ENCODE measurements at regions not wholly inside any gene's neighbourhood (a gene's known extent, or its start where the extent isn't known, plus 50 kb on each side); places are given as distances from the start of the nearest gene placed in this dataset.

DNA sequence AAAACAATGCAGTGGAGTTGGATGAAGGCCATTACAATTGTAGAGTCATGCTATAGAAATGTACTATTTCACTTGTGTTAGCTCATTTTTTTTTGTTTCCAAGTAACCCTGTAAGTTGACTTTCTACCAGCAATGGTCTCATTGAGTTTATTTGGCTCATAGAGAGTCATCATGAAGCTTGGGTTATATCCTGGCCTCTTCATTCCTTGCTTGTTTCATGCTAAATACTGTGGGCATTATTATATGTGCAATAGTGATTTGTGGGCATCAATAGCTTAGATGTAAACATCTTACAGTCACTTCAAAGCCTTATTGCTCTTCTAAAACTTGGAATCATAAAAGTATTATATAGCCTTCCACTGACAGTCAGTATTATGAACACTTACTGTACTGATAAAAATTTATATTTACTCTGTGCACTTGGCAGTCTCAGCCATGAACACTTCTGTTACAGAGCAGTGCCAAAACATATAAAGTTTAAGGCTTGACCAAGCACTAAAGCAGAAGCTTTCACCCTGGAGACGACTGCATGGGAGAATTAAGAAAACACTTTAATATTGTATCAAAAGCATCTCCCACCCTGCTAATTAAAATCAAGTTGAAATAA, 751.2 kb downstream of the SATB2 start:
- no peak overlapping the region for H3K4me3 ChIP-seq (ENCODE audit: low read length)
- no peak for DNase-seq (ENCODE audit: low read depth)
- TF ChIP-seq, protein P1, sequence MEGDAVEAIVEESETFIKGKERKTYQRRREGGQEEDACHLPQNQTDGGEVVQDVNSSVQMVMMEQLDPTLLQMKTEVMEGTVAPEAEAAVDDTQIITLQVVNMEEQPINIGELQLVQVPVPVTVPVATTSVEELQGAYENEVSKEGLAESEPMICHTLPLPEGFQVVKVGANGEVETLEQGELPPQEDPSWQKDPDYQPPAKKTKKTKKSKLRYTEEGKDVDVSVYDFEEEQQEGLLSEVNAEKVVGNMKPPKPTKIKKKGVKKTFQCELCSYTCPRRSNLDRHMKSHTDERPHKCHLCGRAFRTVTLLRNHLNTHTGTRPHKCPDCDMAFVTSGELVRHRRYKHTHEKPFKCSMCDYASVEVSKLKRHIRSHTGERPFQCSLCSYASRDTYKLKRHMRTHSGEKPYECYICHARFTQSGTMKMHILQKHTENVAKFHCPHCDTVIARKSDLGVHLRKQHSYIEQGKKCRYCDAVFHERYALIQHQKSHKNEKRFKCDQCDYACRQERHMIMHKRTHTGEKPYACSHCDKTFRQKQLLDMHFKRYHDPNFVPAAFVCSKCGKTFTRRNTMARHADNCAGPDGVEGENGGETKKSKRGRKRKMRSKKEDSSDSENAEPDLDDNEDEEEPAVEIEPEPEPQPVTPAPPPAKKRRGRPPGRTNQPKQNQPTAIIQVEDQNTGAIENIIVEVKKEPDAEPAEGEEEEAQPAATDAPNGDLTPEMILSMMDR (conservative IDR thresholded peaks at IDR 0.05; ENCODE audit: low read depth, low read length) = no peak

DNA sequence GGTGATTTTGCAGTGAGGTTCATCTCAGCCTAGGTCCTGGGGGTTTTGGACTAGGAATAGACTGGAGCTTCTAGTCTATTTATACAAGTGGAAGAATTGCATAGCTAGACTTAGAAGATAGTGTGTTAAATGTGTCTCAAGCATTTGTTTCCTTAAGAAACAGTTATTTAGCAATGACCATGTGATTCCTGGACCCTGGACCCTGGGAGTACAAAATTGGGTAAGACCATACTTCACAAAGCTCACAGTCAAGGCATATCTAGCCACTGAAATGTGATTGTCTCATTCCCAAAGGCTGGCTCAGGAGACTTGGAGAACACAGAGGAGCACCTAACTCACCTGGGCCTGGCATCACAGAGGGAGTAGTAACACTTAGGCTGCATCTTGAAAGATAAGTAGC, 754.5 kb downstream of the SATB2 start:
- H3K4me3 ChIP-seq (ENCODE audit: low read length) = no peak overlapping the region
- no peak for DNase-seq (ENCODE audit: low read depth)
- TF ChIP-seq, protein P1 (conservative IDR thresholded peaks at IDR 0.05; ENCODE audit: low read depth, low read length) = no peak

DNA sequence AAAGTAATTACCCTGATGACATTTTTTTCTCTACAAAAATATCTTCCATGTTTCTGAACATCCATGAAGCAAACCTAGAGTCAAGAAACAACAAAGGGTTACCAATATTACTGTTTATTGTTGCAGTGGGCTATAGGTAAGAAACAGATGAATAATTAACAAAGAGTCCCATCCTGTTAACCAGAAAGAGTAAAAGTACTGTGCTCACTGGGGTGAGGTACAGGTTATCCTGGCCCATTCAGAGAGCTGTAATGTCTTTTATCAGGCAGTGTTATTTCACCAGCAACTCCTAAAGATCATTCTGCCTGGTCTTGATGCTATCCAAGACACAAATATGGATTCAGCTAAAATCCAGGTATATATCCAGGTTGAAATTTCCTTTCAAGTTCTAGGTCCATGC, 754.9 kb downstream of the SATB2 start:
- DNase-seq (ENCODE audit: low read depth) = no peak

DNA sequence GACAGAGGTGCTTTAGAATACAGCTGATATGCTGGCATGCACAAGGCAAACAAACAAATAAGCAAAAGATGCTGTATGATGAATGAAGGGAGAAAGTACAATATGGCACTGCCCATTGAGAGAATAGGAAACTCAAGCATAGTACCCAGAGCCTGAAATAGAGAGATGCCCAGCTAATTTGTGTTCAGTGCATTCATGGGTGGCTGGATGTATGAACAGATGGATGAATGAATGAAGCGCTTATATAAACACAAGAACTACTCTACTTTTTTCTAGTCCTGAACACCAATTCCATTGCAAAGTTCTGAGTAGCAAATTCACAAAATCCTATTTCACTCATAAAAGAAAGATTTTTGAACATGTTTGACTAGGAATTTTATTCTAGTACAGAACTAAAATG, 756.3 kb downstream of the SATB2 start:
- TF ChIP-seq, protein P1 (conservative IDR thresholded peaks at IDR 0.05; ENCODE audit: low read depth, low read length) = no peak
- no peak for DNase-seq (ENCODE audit: low read depth)

More for the DNA sequence above, 754.9 kb downstream of the SATB2 start:
- TF ChIP-seq, protein P1 (conservative IDR thresholded peaks at IDR 0.05; ENCODE audit: low read depth, low read length) = no peak
- H3K4me3 ChIP-seq (ENCODE audit: low read length) = no peak overlapping the region

DNA sequence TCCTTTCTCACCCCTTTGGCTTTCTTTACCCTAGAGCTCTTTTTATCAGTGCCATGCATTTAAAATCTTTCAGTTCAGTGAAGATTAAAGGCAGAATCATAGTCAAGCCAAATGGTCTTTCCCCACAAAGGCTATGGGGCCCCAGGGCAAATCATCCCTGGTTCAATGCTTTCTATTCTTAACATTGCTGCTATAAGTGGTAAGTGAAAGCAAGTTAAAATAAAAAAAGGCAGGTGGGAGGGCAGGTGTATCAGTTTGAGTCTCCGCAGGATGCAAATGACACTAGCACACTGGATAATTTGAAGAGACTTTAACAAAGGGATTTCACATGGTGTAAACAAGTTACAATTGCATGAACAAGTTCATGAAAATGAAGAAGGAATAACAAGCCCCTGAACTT, 757.4 kb downstream of the SATB2 start:
- no peak for DNase-seq (ENCODE audit: low read depth)
- H3K4me3 ChIP-seq (ENCODE audit: low read length) = no peak overlapping the region
- TF ChIP-seq, protein P1 (conservative IDR thresholded peaks at IDR 0.05; ENCODE audit: low read depth, low read length) = no peak

More for the DNA sequence above, 756.3 kb downstream of the SATB2 start:
- H3K4me3 ChIP-seq (ENCODE audit: low read length) = no peak overlapping the region

DNA sequence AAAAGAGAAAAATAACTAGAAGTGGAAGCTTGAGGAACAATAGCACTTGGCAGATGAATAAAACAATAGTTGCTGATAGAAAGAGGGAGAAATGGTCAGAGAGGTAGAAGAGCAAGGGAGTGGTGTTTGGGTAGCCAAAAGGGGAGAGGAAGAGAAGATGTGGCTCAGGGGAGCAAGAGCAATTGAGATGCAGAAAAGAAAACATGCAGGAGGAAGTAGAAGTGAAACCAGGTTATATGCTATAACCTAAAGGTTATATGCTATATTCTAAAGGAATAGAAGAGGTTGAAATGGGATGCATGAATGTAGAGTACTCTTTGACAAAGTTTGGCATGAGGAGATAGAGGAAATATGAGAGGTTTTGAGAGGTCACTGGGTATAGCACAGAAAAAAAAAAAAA, 759.5 kb downstream of the SATB2 start:
- H3K4me3 ChIP-seq (ENCODE audit: low read length) = no peak overlapping the region
- no peak for DNase-seq (ENCODE audit: low read depth)
- TF ChIP-seq, protein P1 (conservative IDR thresholded peaks at IDR 0.05; ENCODE audit: low read depth, low read length) = no peak

DNA sequence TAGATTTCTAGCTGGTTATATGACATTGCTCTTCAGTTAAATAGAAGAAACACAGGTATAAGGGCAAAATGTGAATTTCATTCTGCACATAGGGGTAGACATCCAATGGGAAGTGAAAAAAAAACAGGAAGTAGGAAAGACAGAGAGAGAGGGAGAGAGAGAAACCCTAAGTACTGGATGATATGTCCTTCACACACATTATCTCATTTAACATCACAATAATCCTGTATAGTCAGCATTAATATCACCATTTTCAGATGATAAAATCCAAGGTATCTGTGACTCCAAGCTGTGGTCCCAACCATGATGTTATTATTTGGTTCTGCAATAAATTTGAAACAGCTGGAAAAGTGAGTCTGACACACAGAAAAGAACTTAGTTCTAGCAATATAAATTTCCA, 759.9 kb downstream of the SATB2 start:
- TF ChIP-seq, protein P1 (conservative IDR thresholded peaks at IDR 0.05; ENCODE audit: low read depth, low read length) = no peak
- no peak overlapping the region for H3K4me3 ChIP-seq (ENCODE audit: low read length)
- no peak for DNase-seq (ENCODE audit: low read depth)

Data from retinal pigment epithelial cell (primary cell).